ENCODE measurements at regions not wholly inside any gene's neighbourhood (a gene's known extent, or its start where the extent isn't known, plus 50 kb on each side); places are given as distances from the start of the nearest gene placed in this dataset.

GRCh38 chr11:23124996-23125395 lies 264.7 kb upstream of the CCDC179 start:
- no peak overlapping the region for H3K4me3 ChIP-seq (ENCODE audit: low read length)
- TF ChIP-seq CTCF (conservative IDR thresholded peaks at IDR 0.05; ENCODE audit: low read depth, low read length) = no peak
- DNase-seq (ENCODE audit: low read depth) = no peak

- no peak overlapping the region for H3K4me3 ChIP-seq (ENCODE audit: low read length)
- no peak for TF ChIP-seq CTCF (conservative IDR thresholded peaks at IDR 0.05; ENCODE audit: low read depth, low read length)
- DNase-seq (ENCODE audit: low read depth) = no peak
These were observed 267.4 kb upstream of the CCDC179 start for GRCh38 chr11:23127706-23128105.

- TF ChIP-seq CTCF (conservative IDR thresholded peaks at IDR 0.05; ENCODE audit: low read depth, low read length) = no peak
- DNase-seq (ENCODE audit: low read depth) = no peak
- H3K4me3 ChIP-seq (ENCODE audit: low read length) = no peak overlapping the region
These were observed 274.4 kb upstream of the CCDC179 start for GRCh38 chr11:23134627-23135026.

GRCh38 chr11:23138761-23139160 lies 278.5 kb upstream of the CCDC179 start:
- H3K4me3 ChIP-seq (ENCODE audit: low read length) = no peak overlapping the region
- no peak for DNase-seq (ENCODE audit: low read depth)
- TF ChIP-seq CTCF (conservative IDR thresholded peaks at IDR 0.05; ENCODE audit: low read depth, low read length) = no peak

GRCh38 chr11:23143022-23143421 lies 282.7 kb upstream of the CCDC179 start:
- H3K4me3 ChIP-seq (ENCODE audit: low read length) = no peak overlapping the region
- peak; percentile 3 for DNase-seq (ENCODE audit: low read depth)
- TF ChIP-seq CTCF (conservative IDR thresholded peaks at IDR 0.05; ENCODE audit: low read depth, low read length) = no peak

GRCh38 chr11:23151819-23152218 lies 291.5 kb upstream of the CCDC179 start:
- TF ChIP-seq CTCF (conservative IDR thresholded peaks at IDR 0.05; ENCODE audit: low read depth, low read length) = no peak
- no peak for DNase-seq (ENCODE audit: low read depth)
- H3K4me3 ChIP-seq (ENCODE audit: low read length) = no peak overlapping the region

- TF ChIP-seq CTCF (conservative IDR thresholded peaks at IDR 0.05; ENCODE audit: low read depth, low read length) = no peak
- DNase-seq (ENCODE audit: low read depth) = no peak
- H3K4me3 ChIP-seq (ENCODE audit: low read length) = no peak overlapping the region
These were observed 295.2 kb upstream of the CCDC179 start for GRCh38 chr11:23155503-23155902.

Measured in retinal pigment epithelial cell (primary cell).